DND-41 (cell line): ENCODE measurements at regions not wholly inside any gene's neighbourhood (a gene's known extent, or its start where the extent isn't known, plus 50 kb on each side); places are given as distances from the start of the nearest gene placed in this dataset.

Source experiments
- ATAC-seq: fragments of 200-7000 bp; cut with Tn5 transposase; 3 replicates; pipeline ENCODE4 v1.9.1; 2021; ENCODE audit warnings: low read depth; ENCODE audit not compliant: insufficient read depth
- DNase-seq: peaks from one replicate; pipeline ENCODE4 v3.0.0-alpha.2; 2020
- H2AFZ ChIP-seq: 2 replicates; pipeline ENCODE4 v1.6.0; 2012; ENCODE audit warnings: low read depth, low read length
- H3K27ac ChIP-seq: 2 replicates; pipeline ENCODE4 v1.5.1; 2012; ENCODE audit warnings: low read length, inconsistent platforms
- H3K27me3 ChIP-seq: fragments of 200-600 bp; sonication (generic); 2 replicates; pipeline ENCODE4 v1.6.0; 2012; ENCODE audit warnings: low read length, mild to moderate bottlenecking, inconsistent platforms; ENCODE audit not compliant: insufficient read depth, poor library complexity
- H3K36me3 ChIP-seq: 2 replicates; pipeline ENCODE4 v1.5.1; 2012; ENCODE audit warnings: low read length, inconsistent platforms; ENCODE audit not compliant: insufficient read depth
- H3K4me1 ChIP-seq: 2 replicates; pipeline ENCODE4 v1.5.1; 2012; ENCODE audit warnings: mild to moderate bottlenecking, low read length; ENCODE audit not compliant: insufficient read depth
- H3K4me2 ChIP-seq: 2 replicates; pipeline ENCODE4 v1.6.0; 2012; ENCODE audit warnings: mild to moderate bottlenecking, moderate library complexity, low read length, inconsistent platforms; ENCODE audit not compliant: insufficient read depth
- H3K4me3 ChIP-seq, 2 experiments: fragments of 200-600 bp in 1 of 2; shearing (Covaris generic) in 1 of 2; 2 replicates each; pipeline ENCODE4 v1.5.1; 2012 to 2016; ENCODE audit warnings: inconsistent platforms in 2 of 2, low read length in 2 of 2, mild to moderate bottlenecking in 2 of 2, low read depth in 1 of 2, moderate library complexity in 1 of 2
- H3K79me2 ChIP-seq: 2 replicates; pipeline ENCODE4 v1.6.0; 2012; ENCODE audit warnings: low read length, inconsistent platforms; ENCODE audit not compliant: insufficient read depth
- H3K9ac ChIP-seq: 2 replicates; pipeline ENCODE4 v1.6.0; 2012; ENCODE audit warnings: low read depth, mild to moderate bottlenecking, inconsistent platforms, low read length, moderate library complexity
- H3K9me3 ChIP-seq: 2 replicates; pipeline ENCODE4 v1.5.1; 2012; ENCODE audit warnings: low read length, moderate library complexity, mild to moderate bottlenecking, inconsistent platforms; ENCODE audit not compliant: insufficient read depth, severe bottlenecking
- H4K20me1 ChIP-seq: 2 replicates; pipeline ENCODE4 v1.6.0; 2012; ENCODE audit warnings: low read length; ENCODE audit not compliant: insufficient read depth
- EZH2 ChIP-seq: IDR thresholded peaks from 3 replicates; pipeline ENCODE4 v1.6.1; 2012; ENCODE audit warnings: borderline replicate concordance, low read depth, mild to moderate bottlenecking, moderate library complexity, low read length, inconsistent platforms; ENCODE audit not compliant: severe bottlenecking
- TF ChIP-seq, protein P1 (sequence below): IDR thresholded peaks from 2 replicates; pipeline ENCODE4 v1.5.1; 2012; ENCODE audit warnings: borderline replicate concordance, low read length, moderate library complexity, mild to moderate bottlenecking; ENCODE audit not compliant: poor library complexity, severe bottlenecking; ENCODE audit errors: extremely low read depth

DNA sequence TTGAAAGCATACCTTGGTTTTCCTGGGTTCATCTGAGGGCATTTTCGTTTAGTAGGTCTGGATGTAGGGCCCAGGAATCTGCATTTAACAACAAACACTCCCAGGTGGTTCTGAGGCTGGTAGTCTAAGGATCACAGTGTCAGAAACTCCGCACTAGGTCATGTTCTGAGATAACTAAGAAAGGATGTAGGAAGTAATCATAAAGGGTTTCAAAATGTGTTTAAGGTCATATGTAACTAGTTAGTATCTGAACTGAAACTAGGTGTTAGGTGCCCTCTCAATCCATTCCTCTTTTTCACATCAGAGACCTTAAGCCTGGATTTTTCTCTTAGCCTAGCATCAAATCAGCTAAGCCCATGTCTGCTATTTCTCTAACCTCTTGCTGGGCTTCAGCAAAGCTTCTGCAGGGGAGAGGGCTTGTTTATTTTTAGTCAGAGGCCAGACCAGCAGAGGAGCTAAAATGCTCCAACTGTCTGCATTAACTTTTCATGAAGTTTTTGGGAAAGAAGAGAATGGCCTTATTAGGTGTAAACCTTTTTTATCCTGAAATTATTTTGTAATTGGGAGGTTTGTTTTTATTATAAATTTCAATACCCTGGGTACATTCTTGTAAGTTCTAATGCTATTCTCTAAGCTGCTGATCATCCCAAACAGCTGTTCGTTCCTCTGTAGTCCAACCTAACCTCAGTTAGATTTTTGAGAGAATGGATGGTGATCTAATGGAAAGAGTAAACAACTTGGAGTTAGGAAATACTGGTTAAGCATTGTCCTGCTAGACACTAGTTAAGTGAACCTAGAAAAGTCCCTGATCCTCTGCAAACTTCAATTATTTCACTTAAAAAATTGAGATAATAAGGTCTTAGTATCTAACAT lies 262.8 kb upstream of the RFC3 start:
- no peaks in the 10 kb centered on the region for H3K4me1 ChIP-seq
- DNase-seq = no peak
- H3K4me2 ChIP-seq = no peak overlapping the region
- no peak overlapping the region for H2AFZ ChIP-seq
- H3K27me3 ChIP-seq = no peaks in the 10 kb centered on the region
- H3K27ac ChIP-seq = no peak overlapping the region
- no peaks in the 10 kb centered on the region for H3K9me3 ChIP-seq
- TF ChIP-seq, protein P1, sequence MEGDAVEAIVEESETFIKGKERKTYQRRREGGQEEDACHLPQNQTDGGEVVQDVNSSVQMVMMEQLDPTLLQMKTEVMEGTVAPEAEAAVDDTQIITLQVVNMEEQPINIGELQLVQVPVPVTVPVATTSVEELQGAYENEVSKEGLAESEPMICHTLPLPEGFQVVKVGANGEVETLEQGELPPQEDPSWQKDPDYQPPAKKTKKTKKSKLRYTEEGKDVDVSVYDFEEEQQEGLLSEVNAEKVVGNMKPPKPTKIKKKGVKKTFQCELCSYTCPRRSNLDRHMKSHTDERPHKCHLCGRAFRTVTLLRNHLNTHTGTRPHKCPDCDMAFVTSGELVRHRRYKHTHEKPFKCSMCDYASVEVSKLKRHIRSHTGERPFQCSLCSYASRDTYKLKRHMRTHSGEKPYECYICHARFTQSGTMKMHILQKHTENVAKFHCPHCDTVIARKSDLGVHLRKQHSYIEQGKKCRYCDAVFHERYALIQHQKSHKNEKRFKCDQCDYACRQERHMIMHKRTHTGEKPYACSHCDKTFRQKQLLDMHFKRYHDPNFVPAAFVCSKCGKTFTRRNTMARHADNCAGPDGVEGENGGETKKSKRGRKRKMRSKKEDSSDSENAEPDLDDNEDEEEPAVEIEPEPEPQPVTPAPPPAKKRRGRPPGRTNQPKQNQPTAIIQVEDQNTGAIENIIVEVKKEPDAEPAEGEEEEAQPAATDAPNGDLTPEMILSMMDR = no peak
- no peak for TF ChIP-seq EZH2
- no peak overlapping the region for H3K9ac ChIP-seq
- H3K36me3 ChIP-seq = no peaks in the 10 kb centered on the region
- no peak for ATAC-seq
- H4K20me1 ChIP-seq = no peaks in the 10 kb centered on the region
- no peak overlapping the region for H3K4me3 ChIP-seq
- no peaks in the 10 kb centered on the region for H3K79me2 ChIP-seq

DNA sequence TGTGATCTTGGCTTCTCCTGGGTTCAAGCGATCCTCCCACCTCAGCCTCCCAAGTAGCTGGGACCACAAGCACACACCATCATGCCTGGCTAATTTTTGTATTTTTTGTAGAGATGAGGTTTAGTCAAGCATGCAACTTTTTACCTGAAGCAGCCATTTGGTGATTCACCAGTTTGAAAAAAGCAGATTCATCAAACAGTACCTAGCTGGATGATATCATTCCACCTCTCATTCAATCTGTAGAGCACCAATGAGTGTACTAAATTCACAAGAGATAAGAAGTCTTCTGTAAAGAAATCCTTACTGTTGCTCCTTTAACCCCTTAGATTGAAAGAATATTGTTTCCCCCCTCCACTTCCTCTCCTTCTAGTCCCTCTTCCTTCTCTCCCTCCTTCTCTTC lies 261.1 kb upstream of the RFC3 start:
- Histone ChIP-seq H3K9me3 (no peaks in the 10 kb centered on the region), H3K4me2 (no peak overlapping the region), H3K4me1 (no peaks in the 10 kb centered on the region), H3K4me3 (no peak overlapping the region), H3K36me3 (no peaks in the 10 kb centered on the region), H3K9ac (no peak overlapping the region), H4K20me1 (no peaks in the 10 kb centered on the region), H2AFZ (no peak overlapping the region), H3K79me2 (no peaks in the 10 kb centered on the region), H3K27me3 (no peaks in the 10 kb centered on the region), H3K27ac (no peak overlapping the region)
- ATAC-seq = no peak
- TF ChIP-seq EZH2 = no peak
- TF ChIP-seq, protein P1 = no peak
- DNase-seq = no peak

DNA sequence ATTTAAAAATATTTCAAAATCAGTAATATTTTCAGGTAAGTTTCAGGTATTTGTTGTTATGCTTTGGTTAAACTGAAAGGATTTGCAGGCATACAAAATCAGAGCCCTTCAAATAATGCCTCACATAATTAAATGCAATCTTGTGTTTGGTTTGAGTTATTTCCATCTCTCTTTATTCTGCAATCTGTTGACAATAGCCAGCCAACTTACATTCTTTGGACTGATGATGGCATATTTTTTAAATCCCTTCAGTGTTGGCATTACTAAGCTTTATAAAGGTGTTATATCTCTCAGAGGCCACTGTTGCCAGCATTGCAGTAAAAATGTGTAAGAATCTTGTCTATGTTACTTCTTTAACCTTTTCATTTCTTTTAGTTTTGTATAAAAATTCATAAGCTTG lies 257.2 kb upstream of the RFC3 start:
- TF ChIP-seq, protein P1 = no peak
- TF ChIP-seq EZH2 = no peak
- H3K27me3 ChIP-seq = no peaks in the 10 kb centered on the region
- no peak overlapping the region for H2AFZ ChIP-seq
- H3K79me2 ChIP-seq = no peaks in the 10 kb centered on the region
- ATAC-seq (no peak), DNase-seq (no peak)
- H3K36me3 ChIP-seq = no peaks in the 10 kb centered on the region
- H3K4me1 ChIP-seq = no peaks in the 10 kb centered on the region
- no peaks in the 10 kb centered on the region for H3K9me3 ChIP-seq
- H4K20me1 ChIP-seq = no peaks in the 10 kb centered on the region
- no peak overlapping the region for H3K4me3 ChIP-seq
- H3K4me2 ChIP-seq = no peak overlapping the region
- H3K9ac ChIP-seq = no peak overlapping the region
- H3K27ac ChIP-seq = no peak overlapping the region
